HG02571 (cell line): ENCODE measurements at regions not wholly inside any gene's neighbourhood (a gene's known extent, or its start where the extent isn't known, plus 50 kb on each side); places are given as distances from the start of the nearest gene placed in this dataset.
A peak's percentile ranks its signal among the peaks of the same experiment; 100 is the strongest.

ENCODE experiments used
- ATAC-seq: cut with Tn5 transposase; IDR thresholded peaks from one replicate; pipeline ENCODE4 v1.9.1; 2021; ENCODE audit warnings: mild to moderate bottlenecking, moderate library complexity; ENCODE audit not compliant: unreplicated experiment

DNA sequence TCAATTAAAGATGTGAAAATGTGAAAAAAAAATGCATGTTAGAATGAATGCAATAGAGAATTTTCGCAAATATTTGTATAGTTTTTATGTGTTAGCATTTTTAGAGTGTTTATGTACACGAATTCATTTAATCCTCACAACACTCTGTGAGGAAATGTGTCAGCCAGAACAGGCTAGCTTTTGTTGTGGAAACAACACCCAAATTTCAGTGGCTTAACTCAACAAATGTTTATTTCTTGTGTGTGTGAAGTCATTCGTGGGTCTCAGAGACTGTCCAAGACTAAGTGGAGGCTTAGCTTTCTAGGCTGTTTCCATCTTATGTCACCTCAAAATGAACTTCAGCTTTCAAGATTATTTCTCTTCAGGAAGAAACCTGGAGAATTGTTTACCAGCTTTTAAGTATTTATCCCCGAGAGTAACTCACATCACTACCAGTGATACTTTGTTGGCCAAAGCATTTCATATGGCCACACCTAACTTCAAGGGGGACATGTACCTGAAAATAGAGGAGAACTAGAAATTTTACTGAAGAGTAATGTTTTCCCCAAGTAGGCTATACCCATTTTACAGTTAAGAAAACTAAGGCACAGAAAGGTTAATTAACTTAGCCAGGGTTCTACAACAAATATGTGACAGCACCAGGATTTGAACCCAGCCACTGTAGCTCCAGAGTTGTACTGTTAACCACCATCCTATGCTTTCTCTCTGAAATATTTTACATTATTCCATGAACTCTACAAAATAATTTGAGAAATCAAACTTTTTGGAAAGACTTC lies 306.1 kb downstream of the QKI start:
- ATAC-seq = no peak

- ATAC-seq = no peak
Measured at GRCh38 chr6:163720005-163720404, 305.5 kb downstream of the QKI start.

- ATAC-seq = no peak
Measured at GRCh38 chr6:163719028-163719742, 304.7 kb downstream of the QKI start.

DNA sequence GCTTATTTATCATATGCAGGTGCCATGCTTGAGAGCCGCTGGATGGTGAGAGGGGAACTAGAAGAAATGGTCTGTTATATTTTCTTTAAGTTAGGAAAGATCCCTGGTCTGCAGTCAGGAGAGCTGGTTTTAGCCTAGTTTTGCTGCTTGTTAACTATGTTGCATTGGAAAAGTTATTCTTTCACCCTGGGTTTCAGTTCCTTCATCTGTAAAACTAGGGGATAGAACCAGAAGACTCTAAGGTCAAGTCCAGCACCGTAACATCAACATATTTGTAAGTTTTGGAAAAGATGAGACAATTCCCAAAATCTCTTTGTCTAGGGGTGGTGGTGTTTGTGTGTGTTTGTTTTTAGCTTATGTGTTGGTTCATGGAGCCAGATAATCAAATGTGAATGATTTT lies 304.0 kb downstream of the QKI start:
- ATAC-seq = no peak

- ATAC-seq = no peak
Measured at GRCh38 chr6:163717106-163717764, 302.7 kb downstream of the QKI start.

DNA sequence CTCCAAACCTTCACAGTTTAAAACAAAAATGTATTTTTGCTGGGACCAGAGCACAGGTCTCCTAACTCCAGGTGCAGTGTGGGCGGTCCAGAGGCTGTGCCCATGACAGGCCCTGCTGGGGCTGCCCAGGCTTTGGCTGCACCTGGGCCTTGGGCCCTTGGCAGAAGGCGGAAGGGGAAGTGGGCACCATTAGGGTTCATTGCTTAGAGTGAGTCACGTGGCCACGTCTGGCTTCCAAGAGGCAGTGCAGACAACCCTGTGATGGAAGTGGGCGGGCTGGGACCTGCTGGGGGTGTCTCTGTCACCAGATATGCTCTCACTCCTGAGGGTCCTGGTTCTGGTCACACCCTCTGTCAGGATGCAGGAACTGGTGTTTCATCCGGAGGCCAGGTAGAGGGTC lies 302.2 kb downstream of the QKI start:
- ATAC-seq = peak; percentile 39

- no peak for ATAC-seq
Measured at GRCh38 chr6:163715846-163716245, 301.3 kb downstream of the QKI start.

- no peak for ATAC-seq
Measured at GRCh38 chr6:163714179-163714578, 299.7 kb downstream of the QKI start.

DNA sequence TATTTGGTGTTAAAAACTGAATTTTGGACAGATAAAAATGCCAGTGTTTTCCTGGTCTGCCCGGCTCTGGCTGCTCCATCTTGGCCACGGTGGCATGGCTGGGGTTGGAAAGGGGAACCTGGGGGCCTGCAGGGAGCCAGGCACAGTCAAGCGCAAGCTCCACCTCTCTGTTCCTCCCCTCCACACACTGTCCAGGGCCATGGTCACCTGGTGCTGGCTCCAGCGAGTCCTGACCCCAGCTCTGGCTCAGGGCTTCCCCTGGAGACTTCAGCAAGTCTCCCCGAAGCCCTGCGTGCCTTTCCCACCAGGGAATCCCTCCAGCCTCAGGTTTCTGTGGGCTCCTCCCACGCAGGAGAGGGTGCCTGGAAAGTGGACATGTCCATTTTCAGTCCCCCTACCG lies 298.5 kb downstream of the QKI start:
- ATAC-seq = no peak

- ATAC-seq = no peak
Measured at GRCh38 chr6:163712566-163712961, 298.0 kb downstream of the QKI start.

DNA sequence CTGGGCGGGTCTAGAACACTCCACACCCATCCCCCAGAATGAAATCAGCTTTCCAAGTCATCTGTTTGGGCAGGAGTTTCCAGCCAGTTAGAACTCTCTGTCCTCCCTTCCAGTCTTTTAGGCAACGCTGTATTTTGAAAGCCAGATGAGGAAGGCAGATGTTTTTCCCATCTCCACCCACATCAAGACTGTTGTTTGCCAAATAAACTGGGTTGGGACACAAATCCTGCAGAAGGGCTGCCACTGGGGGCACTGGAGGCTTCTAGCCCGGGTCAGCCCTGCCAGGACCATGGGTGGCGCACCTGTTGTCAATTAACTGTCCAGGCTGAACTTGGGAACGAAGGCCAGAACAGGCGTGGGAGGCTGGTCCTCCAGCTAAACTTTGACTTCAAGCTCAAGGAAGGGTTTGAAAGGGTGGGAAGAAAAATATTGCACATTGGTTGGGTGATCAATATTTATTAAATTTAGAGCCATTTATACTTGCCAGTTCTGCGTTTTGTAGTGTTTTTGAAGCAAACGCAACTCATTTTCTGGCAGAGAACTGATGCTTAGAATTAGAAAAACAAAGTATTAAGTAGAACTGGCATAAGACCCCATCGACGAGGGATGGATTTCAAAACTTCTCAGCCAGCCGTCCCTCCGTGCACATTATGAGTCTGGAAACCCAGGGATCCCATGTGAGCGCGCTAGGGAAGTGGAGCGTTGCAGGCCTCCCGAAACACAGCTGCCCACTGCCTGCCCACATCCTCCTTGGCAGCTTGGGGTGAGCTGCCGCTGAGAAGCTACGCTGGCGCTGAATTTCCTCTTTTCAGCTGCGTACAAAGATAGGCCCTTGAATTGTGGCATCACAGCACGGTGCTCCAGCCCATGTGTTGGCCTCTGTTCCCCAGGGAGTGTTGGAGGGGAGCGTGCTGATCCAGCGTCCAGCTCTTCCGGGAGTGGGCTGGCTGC lies 297.4 kb downstream of the QKI start:
- ATAC-seq = peak; percentile 12

DNA sequence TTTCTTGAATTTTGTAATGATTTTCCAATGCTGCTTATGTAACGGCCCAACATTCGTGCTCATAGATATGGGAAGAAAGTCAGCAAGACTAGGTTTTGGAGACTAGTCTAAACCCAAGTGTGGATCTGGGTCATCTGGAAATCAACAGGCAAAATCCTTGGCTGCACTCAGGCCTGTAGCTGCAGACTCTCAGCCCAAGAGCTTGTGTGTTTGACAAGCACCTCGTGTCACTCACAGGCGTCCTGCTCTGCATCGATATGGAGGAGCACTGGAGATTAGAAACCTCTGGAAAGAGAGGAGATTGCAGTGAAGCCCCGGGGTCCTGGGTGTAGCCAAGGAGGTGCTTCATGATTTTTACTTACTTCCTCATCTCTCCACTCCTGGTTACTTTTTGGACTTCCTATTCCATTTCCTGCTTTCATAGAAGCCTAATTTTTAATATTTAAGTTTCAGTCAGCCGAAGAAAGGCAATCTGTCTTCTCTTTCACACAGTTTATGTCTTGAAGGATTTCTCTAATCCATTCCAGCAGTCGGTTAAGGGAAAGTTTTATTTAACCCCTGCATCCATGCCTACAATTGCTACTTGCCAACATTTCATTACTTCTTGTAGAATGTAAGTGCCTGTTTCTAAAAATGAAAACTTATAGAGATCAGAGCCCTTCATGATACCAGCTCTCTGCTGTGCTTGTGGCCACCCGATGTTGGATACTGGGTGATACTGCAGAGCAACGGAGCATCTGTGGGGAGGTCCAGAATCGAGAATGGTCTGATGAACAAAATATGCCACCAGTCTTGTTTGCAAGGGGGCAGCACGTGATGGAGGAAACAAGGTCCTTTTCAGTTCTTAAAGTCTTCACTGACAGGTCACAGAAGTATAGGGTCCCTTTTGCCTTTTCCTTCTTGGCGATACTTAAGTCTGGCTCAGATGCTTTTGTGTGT lies 296.3 kb downstream of the QKI start:
- ATAC-seq = no peak

DNA sequence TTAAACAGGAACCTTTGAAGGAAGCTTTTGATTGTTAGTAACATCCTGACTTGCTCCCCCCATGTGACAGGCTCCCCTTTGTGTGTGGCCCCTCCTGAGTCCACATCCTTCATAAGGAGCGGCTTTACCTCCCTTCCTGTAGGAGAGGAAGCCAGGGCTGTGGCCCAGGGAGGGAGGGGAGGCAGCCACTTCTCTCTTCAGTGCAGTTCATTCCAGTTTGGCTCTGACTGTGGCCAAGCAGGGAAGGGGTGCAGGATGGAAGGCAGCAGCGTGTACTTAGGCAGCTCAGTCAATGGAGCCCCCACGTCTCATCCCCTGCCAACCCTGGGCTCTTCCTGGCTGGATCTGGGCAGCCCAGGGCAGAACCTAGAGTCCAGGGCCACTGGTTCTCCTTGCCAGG lies 295.2 kb downstream of the QKI start:
- ATAC-seq = no peak

DNA sequence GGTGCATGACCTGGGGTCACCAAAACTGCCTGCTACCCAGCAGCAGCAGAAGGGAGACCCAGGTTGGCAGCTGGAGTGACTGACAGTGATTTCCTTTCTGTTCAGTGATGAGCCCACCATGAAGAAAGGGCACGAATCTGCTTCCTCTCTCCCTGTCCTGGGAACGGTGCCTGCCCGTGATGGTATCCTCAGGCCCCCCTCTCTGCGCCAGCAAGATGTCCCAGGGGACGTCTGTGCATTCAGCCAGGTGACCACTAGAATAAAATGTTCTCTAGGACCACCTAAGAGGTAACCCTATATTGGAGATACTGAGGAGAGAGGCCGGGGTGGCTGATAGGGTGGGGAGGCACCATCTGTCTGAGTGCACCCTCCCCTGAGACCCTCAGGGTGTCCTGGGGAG lies 294.7 kb downstream of the QKI start:
- ATAC-seq = no peak

DNA sequence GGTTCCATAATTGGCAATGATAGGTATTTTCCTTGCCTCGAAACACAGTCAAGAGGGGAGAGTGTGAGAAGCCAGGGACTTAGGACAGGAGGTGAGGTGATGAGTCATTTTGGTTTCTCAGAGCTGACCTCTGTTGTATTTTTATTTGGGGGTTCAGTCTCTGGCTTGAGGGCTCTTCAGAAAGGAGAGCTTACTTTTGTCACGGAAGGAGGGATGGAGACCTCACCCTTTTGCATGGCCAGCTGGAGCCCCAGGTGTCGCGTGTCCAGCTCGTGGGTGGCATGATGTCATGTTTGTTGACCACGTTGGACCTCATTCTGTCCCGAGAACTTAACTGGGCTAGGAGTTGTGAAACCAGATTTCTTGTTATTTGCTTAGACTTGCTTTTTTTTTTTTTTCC lies 293.9 kb downstream of the QKI start:
- peak; percentile 63 for ATAC-seq

- ATAC-seq = peak; percentile 45
Measured at GRCh38 chr6:163707387-163708355, 293.2 kb downstream of the QKI start.

GRCh38 chr6:163706500-163707087 lies 292.1 kb downstream of the QKI start:
- no peak for ATAC-seq

DNA sequence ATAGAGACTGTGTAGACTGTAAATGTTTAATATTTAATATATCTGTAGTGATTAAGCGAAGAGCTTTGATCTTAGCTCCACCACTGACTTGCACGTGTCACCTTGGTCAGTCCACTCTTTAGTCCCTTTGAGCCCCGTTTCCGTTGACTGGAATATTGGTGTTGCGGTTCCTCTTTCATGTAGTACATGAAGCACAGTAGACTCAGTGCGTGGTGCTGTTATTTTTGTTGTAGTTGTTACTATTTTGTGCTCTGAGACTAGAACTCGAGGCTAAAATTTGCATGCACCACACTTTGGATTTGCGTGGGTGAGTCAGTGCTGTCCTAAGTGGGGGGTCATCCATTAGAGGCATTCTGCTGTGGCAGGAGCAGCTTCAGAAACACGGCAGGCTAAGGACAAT lies 291.4 kb downstream of the QKI start:
- peak; percentile 44 for ATAC-seq
